ENCODE measurements at regions not wholly inside any gene's neighbourhood (a gene's known extent, or its start where the extent isn't known, plus 50 kb on each side); places are given as distances from the start of the nearest gene placed in this dataset.
"Not testable (repeated sequence)": the region's sequence is repeated elsewhere in the genome, so short reads cannot be mapped to it uniquely, and the experiment has no call there.

- not testable (repeated sequence) for TF ChIP-seq CTCF (IDR thresholded peaks at IDR 0.05; ENCODE audit: low read length); EZH2 (IDR thresholded peaks at IDR 0.05; ENCODE audit: borderline replicate concordance, low read length)
These were observed 168.2 kb upstream of the KL start for GRCh38 chr13:32847976-32848375.

Data from OCI-LY1 (cell line).